Activated naive CD4-positive, alpha-beta T cell treated with anti-CD3 and anti-CD28 coated beads, Interleukin-2, amount 50 U/mL, for 72 hours (primary cell): ENCODE measurements at regions not wholly inside any gene's neighbourhood (a gene's known extent, or its start where the extent isn't known, plus 50 kb on each side); places are given as distances from the start of the nearest gene placed in this dataset.
"Not testable (repeated sequence)": the region's sequence is repeated elsewhere in the genome, so short reads cannot be mapped to it uniquely, and the experiment has no call there.

Experiments used
- ATAC-seq, 2 donors: fragments of 150-1000 bp; cut with Tn5 transposase; 2 replicates each; pipeline ENCODE4 v1.10.0; 2021; ENCODE audit warnings: mild to moderate bottlenecking in 2 of 2, moderate library complexity in 2 of 2
- DNase-seq, 2 donors: peaks; one replicate each; pipeline ENCODE4 v3.0.0; 2021 to 2022; ENCODE audit warnings: low spot score in 2 of 2
- H3K27ac Mint-ChIP-seq, 2 donors: one replicate each; pipeline ENCODE4 v1.8.0; 2022; ENCODE audit warnings: mild to moderate bottlenecking in 2 of 2, mixed read lengths in 2 of 2
- H3K36me3 Mint-ChIP-seq, 2 donors: one replicate each; pipeline ENCODE4 v1.8.0; 2022; ENCODE audit warnings: mixed read lengths in 2 of 2
- H3K9me3 Mint-ChIP-seq, 2 donors: one replicate each; pipeline ENCODE4 v1.8.0; 2022; ENCODE audit warnings: mixed read lengths in 2 of 2

GRCh38 chr10:56298941-56299340 lies 62.1 kb downstream of the ZWINT start:
- Mint-ChIP-seq H3K36me3 (no peaks in the 10 kb centered on the region), H3K27ac (no peak overlapping the region), H3K9me3 (no peaks in the 10 kb centered on the region)
- DNase-seq (no peak), ATAC-seq (no peak)

- ATAC-seq (no peak), DNase-seq (no peak)
- no peak overlapping the region for H3K27ac Mint-ChIP-seq
- no peaks in the 10 kb centered on the region for H3K36me3 Mint-ChIP-seq
- H3K9me3 Mint-ChIP-seq, result peaks cover 3 to 9% of the 10 kb centered on the region in 2 donors
Observed at GRCh38 chr10:56296618-56297017, 64.4 kb downstream of the ZWINT start.

GRCh38 chr10:56288403-56288802 lies 72.7 kb downstream of the ZWINT start:
- Mint-ChIP-seq H3K27ac (no peak overlapping the region), H3K9me3 (peaks cover 7 to 18% of the 10 kb centered on the region in 2 donors), H3K36me3 (no peaks in the 10 kb centered on the region)
- DNase-seq (no peak), ATAC-seq (no peak)

- peaks cover 3 to 6% of the 10 kb centered on the region in 2 donors for H3K9me3 Mint-ChIP-seq
- no peak for ATAC-seq
- no peaks in the 10 kb centered on the region for H3K36me3 Mint-ChIP-seq
- DNase-seq, result no peak
- H3K27ac Mint-ChIP-seq, result no peak overlapping the region
Observed at GRCh38 chr10:56286096-56286495, 75.0 kb downstream of the ZWINT start.

GRCh38 chr10:56279270-56279669 lies 81.8 kb downstream of the ZWINT start:
- ATAC-seq (no peak), DNase-seq (no peak)
- no peak overlapping the region for H3K27ac Mint-ChIP-seq
- H3K9me3 Mint-ChIP-seq, result peaks cover 0 to 4% of the 10 kb centered on the region in 2 donors
- no peaks in the 10 kb centered on the region for H3K36me3 Mint-ChIP-seq

- DNase-seq, result no peak
- Mint-ChIP-seq H3K36me3 (no peaks in the 10 kb centered on the region), H3K27ac (no peak overlapping the region), H3K9me3 (peaks cover 4% of the 10 kb centered on the region in 2 donors)
- ATAC-seq, result no peak
Observed at GRCh38 chr10:56269181-56269580, 91.9 kb downstream of the ZWINT start.

GRCh38 chr10:56266120-56266519 lies 94.9 kb downstream of the ZWINT start:
- ATAC-seq (no peak), DNase-seq (no peak)
- Mint-ChIP-seq H3K27ac (no peak overlapping the region), H3K9me3 (peaks cover 7 to 8% of the 10 kb centered on the region in 2 donors), H3K36me3 (no peaks in the 10 kb centered on the region)

GRCh38 chr10:56258991-56259390 lies 102.1 kb downstream of the ZWINT start:
- DNase-seq (no peak), ATAC-seq (no peak)
- peaks cover 9 to 18% of the 10 kb centered on the region in 2 donors for H3K9me3 Mint-ChIP-seq
- no peak overlapping the region for H3K27ac Mint-ChIP-seq
- no peaks in the 10 kb centered on the region for H3K36me3 Mint-ChIP-seq

GRCh38 chr10:56258378-56258777 lies 102.7 kb downstream of the ZWINT start:
- Mint-ChIP-seq H3K9me3 (peaks cover 12 to 21% of the 10 kb centered on the region in 2 donors), H3K36me3 (no peaks in the 10 kb centered on the region), H3K27ac (no peak overlapping the region)
- ATAC-seq, result no peak
- DNase-seq, result no peak

GRCh38 chr10:56255298-56255697 lies 105.8 kb downstream of the ZWINT start:
- DNase-seq, result no peak
- ATAC-seq, result no peak
- H3K27ac Mint-ChIP-seq, result no peak overlapping the region
- peaks cover 14 to 26% of the 10 kb centered on the region in 2 donors for H3K9me3 Mint-ChIP-seq
- no peaks in the 10 kb centered on the region for H3K36me3 Mint-ChIP-seq

- no peak for ATAC-seq
- no peak overlapping the region for H3K27ac Mint-ChIP-seq
- no peaks in the 10 kb centered on the region for H3K36me3 Mint-ChIP-seq
Observed at GRCh38 chr10:56240471-56240870, 120.6 kb downstream of the ZWINT start.

GRCh38 chr10:56231436-56231835 lies 129.6 kb downstream of the ZWINT start:
- H3K9me3 Mint-ChIP-seq, result peaks cover 3 to 5% of the 10 kb centered on the region in 2 donors
- DNase-seq, result no peak
- ATAC-seq, result no peak

More at GRCh38 chr10:56240471-56240870, 120.6 kb downstream of the ZWINT start:
- peaks cover 0 to 4% of the 10 kb centered on the region in 2 donors for H3K9me3 Mint-ChIP-seq
- no peak for DNase-seq

GRCh38 chr10:56222237-56222636 lies 138.8 kb downstream of the ZWINT start:
- no peak for ATAC-seq
- H3K9me3 Mint-ChIP-seq, result peaks cover 0 to 4% of the 10 kb centered on the region in 2 donors

More at GRCh38 chr10:56231436-56231835, 129.6 kb downstream of the ZWINT start:
- no peaks in the 10 kb centered on the region for H3K36me3 Mint-ChIP-seq
- H3K27ac Mint-ChIP-seq, result no peak overlapping the region

GRCh38 chr10:56212951-56213350 lies 148.1 kb downstream of the ZWINT start:
- Mint-ChIP-seq H3K9me3 (peaks cover 19% of the 10 kb centered on the region in 2 donors), H3K36me3 (no peaks in the 10 kb centered on the region), H3K27ac (no peak overlapping the region)
- no peak for DNase-seq
- ATAC-seq, result no peak

More at GRCh38 chr10:56222237-56222636, 138.8 kb downstream of the ZWINT start:
- DNase-seq, result no peak
- no peaks in the 10 kb centered on the region for H3K36me3 Mint-ChIP-seq
- H3K27ac Mint-ChIP-seq, result no peak overlapping the region

- ATAC-seq, result no peak
- peaks cover 8 to 14% of the 10 kb centered on the region in 2 donors for H3K9me3 Mint-ChIP-seq
- DNase-seq, result no peak
- no peaks in the 10 kb centered on the region for H3K36me3 Mint-ChIP-seq
- no peak overlapping the region for H3K27ac Mint-ChIP-seq
Observed at GRCh38 chr10:56181607-56182006, 179.5 kb downstream of the ZWINT start.

- Mint-ChIP-seq H3K36me3 (no peaks in the 10 kb centered on the region), H3K9me3 (peaks cover 0 to 10% of the 10 kb centered on the region in 2 donors), H3K27ac (no peak overlapping the region)
- ATAC-seq (no peak), DNase-seq (no peak)
Observed at GRCh38 chr10:56178210-56178609, 182.8 kb downstream of the ZWINT start.

GRCh38 chr10:56155091-56155513 lies 206.0 kb downstream of the ZWINT start:
- peaks cover 6 to 12% of the 10 kb centered on the region in 2 donors for H3K9me3 Mint-ChIP-seq
- H3K36me3 Mint-ChIP-seq, ATAC-seq, H3K27ac Mint-ChIP-seq, DNase-seq: not testable (repeated sequence)

GRCh38 chr10:56146806-56147205 lies 214.3 kb downstream of the ZWINT start:
- DNase-seq, result no peak
- H3K9me3 Mint-ChIP-seq, result peaks cover 8 to 20% of the 10 kb centered on the region in 2 donors
- no peak for ATAC-seq
- H3K27ac Mint-ChIP-seq, result no peak overlapping the region
- H3K36me3 Mint-ChIP-seq, result no peaks in the 10 kb centered on the region
